HG03521 (cell line): ENCODE measurements at regions not wholly inside any gene's neighbourhood (a gene's known extent, or its start where the extent isn't known, plus 50 kb on each side); places are given as distances from the start of the nearest gene placed in this dataset.
A peak's percentile ranks its signal among the peaks of the same experiment; 100 is the strongest.
"Not testable (repeated sequence)": the region's sequence is repeated elsewhere in the genome, so short reads cannot be mapped to it uniquely, and the experiment has no call there.

Experiments used
- ATAC-seq: cut with Tn5 transposase; IDR thresholded peaks from one replicate; pipeline ENCODE4 v1.9.1; 2021; ENCODE audit warnings: mild to moderate bottlenecking, moderate library complexity; ENCODE audit not compliant: unreplicated experiment

DNA sequence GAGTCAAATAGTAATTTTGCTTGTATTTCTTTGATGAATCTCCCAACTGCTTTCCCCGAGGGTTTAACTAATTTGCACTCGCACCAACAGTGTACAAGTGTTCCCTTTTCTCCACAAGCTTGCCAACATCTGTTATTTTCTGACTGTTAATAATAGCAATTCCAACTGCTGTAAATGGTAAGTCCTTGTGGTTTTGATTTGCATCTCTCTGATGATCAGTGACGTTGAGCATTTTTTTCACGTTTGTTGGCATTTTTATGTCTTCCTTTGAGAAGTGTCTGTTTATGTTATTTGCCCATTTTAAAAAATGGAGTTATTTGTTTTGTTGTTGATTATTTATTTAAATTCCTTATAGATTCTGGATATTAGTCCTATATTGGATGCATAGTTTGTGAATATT is 399.8 kb upstream of the MAN1A1 start:
- no peak for ATAC-seq

DNA sequence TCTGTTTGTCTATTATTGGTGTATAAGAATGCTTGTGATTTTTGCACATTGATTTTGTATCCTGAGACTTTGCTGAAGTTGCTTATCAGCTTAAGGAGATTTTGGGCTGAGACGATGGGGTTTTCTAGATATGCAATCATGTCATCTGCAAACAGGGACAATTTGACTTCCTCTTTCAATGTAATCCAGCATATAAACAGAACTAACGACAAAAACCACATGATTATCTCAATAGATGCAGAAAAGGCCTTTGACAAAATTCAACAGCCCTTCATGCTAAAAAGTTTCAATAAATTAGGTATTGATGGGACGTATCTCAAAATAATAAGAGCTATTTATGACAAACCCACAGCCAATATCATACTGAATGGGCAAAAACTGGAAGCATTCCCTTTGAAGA is 399.0 kb upstream of the MAN1A1 start:
- ATAC-seq: not testable (repeated sequence)

DNA sequence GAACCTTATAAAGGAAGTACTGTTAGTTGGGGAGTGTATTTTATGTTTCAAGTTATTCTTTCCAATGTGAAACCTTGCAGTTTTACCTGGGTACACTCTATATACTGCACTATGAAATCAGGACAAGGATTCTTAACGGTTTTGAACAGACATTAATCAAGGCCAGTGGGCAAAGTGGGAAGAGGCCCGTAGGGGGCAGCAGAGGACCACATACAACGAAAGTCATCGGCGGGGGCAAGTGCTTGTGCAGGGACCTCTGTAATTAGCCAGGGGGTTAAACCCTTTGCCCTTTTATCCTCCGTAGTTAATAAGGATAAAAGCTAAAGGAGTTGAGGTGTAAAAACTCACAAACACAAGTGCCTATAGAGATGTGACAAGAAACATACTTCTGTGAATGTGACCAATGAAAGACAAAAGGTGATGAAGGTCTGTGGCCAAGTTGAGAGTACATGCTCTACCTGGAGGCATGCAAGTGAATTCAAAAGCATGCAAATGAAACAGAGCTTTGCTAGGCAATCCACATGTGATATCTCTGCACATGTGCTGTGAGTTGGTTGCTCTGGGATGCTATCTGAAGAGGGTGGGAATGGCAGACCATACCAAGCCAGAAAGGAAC is 392.7 kb upstream of the MAN1A1 start:
- peak; percentile 91 for ATAC-seq

DNA sequence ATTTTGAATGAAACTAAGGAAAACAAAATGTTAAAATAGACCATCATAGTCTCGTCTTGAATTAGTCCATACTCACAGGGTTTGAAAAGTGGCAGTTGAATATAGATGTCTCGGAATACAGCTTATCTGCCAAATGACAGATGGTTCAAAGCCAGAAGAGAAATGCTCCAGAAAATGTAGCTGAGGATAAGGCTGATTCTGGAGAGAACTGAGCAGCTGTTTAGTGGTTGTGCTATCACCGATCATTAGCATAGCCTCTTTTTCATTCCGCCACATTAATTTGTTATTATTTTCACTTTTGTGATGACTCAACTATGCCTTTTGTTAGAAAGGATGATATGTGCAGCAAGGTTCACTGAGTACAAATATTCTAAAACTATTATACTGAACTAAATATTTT is 390.2 kb upstream of the MAN1A1 start:
- ATAC-seq: no peak

DNA sequence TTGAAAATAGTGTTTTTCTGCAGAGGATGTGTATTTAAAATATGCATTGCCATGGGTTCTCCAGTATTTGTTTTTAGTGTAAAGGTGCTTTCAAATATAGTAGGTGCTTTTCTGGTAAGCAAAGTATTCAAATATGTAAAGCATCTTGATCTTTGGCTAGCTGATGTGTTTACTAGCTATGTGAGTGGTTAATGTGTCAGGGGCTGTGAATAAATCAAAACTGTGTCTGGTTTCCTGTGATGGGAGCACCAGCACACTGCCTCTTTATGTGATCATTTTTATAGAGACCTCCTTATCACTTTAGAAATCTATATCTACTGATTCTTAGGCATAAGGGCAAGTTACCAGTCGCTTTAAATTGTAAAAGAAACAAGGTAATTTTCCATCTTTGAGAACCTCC is 388.9 kb upstream of the MAN1A1 start:
- no peak for ATAC-seq

DNA sequence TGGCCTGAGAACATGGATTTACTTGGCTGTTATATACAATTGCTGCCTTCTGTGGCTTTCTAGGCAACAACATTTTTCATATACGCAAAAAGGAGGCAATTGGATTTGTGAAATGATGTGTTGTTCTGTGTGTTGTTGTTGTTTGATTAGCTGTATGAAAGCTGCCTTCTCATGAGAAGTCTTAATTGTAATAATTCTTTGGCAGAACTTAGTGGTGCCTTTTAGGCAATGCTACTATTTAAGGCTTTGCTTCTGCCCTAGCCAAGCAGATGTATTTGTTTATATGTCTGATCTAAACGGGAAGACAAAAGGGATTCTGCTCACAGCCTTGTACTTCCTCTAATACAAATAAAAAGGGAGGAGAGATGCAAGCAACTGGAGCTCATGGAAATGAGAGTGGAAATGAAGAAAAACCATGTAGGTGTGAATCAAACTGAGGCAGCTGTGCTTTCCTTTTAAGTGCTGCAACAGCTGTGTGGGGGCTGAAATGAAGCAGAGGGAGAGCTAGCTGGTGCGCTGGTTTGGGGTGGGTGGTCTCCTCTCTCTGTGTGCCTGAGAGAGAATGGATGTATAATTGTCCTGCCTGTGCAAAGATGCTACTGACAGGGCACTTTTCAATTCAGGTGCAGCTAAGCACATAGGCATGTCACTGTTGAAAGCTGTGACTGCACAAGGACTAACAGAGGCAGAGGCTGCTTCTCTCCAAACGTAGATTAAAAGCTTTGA is 386.9 kb upstream of the MAN1A1 start:
- no peak for ATAC-seq

DNA sequence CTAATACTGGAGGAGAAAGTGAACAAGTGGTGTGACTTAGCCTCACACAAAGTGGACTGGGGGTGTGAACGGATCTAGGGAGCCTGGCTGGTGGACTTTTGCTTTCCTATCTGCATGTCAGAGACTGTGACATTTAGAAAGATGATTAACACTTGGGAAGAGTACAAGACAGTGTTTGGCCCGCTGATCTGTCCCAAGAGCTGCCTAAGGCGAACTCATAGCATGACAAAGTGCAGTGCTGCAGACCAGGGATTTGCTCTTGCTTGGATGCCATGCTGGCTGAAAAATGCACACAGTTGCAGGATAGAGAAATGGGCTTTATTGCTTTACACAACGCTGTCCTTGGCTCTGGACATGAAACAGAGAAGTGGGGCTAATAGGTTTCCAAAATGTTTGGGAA is 386.0 kb upstream of the MAN1A1 start:
- no peak for ATAC-seq

DNA sequence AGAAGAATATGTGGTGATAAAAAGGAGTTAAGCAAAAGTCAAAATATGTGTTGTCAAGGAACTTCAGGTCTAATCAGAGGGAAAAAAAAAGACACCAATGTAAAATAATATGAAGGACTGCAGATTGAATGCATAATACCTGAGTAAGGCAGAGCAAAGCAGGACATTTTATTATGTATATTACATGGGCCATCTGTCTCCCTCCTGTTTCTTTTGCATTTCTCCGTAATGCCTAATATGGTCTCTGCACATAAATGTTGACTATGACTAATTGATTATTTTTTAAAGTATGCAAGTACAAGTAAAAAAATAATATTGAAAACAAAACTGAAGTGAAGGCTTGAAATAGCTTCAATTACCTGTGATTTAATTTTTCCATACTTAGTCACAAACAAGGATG is 384.7 kb upstream of the MAN1A1 start:
- no peak for ATAC-seq

DNA sequence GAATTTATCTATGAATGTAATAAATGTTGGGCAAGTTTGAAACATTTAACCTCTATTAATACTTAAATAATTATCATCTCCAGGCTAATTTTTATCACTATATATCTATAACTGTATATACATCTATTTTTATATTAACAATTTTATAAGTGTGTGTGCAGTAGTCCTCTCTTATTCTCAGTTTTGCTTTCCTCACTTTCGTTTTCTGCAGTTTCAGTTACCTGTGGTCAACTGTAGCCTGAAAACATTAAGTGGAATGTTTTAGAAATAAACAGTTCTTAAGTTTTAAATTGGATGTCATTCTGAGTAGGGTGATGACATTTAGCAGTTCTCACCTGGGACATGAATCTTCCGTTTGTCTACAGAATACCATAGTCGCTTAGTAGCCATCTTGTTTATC is 379.4 kb upstream of the MAN1A1 start:
- peak; percentile 67 for ATAC-seq

DNA sequence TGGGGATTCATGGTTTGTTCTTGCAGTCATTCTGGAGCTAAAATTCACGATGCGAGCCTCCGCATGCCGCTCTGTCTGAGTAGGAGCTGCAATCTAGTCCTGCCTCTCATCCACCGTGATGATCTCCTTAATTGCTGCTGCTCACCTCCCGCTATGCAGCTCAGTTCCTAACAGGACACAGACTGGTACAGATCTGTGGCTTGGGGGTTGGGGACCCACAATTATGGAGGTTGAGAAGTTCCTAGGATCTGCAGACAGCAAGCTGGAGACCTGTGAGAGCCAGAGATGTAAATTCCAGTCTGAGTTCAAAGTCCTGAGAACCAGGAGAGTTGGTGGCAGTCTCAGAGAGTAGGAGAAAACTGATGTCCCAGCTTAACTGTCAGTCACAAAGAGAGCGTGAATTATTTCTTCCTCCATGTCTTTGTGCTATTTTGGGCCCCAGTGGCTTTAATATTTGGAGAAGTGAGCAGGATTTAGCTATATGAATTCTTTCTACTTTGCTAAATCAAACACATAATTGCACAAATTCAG is 378.7 kb upstream of the MAN1A1 start:
- ATAC-seq: no peak

DNA sequence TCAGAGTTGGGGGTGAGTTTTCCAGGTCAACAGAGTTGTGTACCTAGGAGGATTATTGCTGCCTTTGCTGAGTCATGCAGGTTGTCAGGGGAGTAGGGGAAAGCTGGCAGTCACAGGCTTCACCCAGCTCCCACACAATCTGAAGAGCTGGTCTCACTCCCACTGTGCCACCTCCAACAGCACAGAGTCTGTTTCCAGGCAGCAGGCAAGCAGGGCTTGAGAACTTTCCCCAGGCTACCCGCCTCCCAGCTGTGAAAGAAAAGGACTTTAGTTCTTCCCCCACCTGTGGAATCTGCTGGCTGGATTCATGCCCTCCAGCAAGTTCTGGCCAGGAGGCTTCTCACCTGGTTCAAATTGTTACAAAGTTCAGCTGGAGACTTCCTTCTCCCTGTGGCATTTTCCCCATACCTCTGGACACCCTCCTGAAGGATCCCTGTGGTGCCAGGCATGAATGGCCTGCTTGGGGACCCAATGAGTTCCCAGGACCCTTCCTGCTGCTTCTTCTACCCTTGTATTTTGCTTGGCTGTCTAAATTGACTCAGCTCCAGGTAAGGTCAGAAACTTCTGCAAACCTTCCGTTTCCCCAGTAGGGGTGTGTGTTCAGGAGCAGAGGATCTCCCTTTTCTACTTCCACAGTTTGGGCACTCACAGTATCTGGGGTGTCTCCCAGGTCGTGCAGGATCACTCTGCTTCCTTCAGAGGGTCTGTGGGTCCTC is 378.1 kb upstream of the MAN1A1 start:
- ATAC-seq: no peak

DNA sequence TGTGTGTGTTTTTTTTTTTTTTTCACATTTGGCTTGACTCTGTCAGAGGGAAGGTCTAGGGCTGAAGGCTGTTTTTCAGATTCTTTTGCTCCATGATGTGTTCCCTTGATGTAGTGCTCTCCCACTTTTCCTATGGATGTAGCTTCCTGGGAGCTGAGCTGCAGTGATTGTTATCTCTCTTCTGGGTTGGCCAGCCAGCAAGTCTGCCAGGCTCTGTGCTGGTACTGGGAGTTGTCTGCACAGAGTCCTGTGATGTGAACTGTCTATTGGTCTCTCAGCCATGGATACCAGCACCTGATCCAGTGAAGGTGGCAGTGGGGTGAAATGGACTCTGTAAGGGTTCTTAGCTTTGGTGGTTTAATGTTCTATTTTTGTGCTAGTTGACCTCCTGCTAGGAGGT is 377.4 kb upstream of the MAN1A1 start:
- not testable (repeated sequence) for ATAC-seq

DNA sequence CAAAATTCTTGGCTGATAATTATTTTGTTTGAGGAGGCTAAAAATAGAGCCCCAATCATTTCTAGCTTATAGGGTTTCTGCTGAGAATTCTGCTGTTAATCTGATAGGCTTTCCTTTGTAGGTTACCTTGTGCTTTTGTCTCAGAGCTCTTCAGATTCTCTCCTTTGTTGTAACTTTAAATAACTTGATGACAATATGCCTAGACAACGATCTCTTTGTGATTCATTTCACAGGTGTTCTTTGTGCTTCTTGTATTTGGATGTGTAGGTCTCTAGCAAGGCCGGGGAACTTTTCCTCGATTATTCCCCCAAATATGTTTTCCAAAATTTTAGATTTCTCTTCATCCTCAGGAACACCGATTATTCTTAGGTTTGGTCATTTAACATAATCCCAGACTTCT is 376.5 kb upstream of the MAN1A1 start:
- no peak for ATAC-seq

DNA sequence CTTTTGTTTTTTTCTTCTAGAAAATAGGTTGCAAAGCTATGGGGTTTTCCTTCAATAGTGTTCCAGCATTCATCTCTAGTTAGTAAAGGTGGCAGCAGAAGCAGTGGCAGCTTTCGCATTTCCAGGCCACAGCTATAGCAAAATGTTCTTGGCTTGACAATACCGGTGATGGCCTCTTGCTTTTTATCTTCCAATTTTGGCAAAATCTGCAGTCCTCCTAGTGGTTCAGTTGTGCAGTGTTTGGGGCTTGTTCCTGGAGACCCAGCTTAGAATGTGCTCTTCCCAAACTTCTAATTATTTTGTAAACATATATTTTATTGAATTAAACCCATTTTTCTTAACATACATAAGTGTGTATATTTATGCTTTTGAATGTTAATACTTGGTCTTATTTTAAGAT is 370.6 kb upstream of the MAN1A1 start:
- ATAC-seq: no peak

DNA sequence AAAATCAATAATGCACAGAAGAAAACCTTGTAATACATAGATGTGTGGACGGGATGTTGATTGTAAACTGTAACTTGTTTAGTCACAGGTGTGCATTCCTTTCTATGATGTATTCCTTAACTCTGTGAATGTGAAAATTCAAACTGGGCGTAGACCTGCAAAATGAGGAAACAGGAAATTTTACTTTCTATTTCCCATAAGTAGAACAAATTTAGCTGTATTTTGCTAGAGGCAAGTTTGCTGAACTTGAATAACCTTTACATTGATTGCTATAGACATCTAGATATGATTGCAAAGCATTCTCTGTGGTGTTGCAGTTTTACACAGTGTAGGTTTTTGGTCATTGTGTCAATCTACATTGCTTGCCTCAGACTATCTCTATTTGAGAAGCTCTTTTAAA is 368.4 kb upstream of the MAN1A1 start:
- no peak for ATAC-seq

DNA sequence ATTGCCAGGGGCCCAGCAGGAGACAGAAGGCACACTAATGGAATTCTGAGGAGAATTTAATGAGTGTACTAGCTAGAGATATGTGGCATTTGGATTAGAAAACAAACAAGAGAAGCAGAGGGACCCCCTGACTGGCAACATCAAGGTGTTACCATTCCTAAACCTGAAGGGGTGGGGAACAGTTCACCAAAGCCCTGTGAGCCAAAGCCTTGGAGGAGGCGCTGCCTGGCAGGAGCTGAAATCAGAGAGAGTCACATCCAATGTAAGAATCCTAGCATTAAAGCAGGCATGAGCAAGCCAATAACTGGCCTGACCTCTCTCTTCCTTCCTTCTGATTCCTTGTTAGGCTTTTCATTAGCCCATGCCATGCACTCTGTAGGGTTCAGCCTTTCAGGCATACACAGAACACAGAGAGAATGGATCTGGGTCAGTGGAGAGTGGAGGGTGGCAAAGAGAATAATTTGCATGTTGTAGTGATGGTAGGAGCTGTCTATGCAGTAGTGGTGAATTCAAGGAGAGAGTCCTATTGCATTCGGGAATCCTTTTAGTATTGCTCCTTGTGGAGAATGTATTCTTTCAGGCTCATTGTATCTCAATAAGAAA is 367.2 kb upstream of the MAN1A1 start:
- ATAC-seq: no peak

DNA sequence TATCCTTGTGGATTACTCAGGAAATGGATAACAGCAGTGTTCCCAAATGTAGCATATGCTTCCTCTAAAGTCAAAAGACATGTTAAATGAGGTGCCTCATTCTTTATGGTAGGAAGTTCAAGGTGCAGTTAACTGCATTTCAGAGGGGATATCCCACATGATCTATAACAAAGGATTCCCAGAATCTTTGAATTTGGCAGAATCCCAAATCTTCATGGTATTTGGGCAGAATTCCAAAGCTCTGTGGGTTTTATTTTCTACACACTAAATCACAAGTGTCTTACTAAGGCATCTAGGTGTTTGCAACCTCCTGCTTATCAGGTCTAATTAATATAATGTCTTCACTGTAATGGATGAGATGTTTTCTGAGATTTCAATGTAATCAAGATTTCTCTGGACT is 364.3 kb upstream of the MAN1A1 start:
- no peak for ATAC-seq

DNA sequence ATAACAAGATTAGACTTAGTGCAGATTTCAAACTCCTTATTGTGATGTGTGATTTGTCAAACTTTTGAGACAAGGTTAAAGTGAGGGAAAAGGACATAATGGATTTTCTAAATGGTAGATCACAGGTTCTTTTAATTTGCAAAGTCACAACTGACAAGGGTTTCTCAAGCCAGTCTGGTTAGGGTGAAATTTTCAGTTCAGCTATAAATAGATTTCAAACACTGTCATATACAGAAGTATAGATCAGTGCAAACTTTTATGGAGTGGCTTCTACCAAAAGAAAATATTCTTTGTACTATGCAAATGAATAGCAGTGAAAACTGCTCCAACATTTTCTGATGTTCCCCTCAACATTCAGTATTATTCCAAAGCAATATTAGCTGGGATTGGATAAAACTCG is 337.1 kb upstream of the MAN1A1 start:
- ATAC-seq: no peak

DNA sequence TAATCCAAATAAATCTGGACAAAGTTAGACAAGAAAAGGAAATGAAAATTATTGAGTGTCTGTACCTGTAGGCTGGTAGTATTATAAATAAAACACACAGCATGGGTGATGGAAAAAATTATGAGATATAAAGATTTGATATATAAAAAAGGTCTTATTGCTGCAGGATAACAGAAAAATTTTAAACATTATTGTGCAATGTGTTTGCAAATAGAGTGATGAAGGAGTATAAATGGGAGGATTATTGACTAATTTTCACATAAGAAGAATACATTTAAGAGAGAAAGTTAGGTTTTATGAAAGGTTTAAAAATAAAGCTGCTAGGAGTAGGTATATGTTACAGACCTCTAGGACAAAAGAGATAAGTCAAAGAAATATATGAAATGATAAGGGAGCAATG is 336.7 kb upstream of the MAN1A1 start:
- no peak for ATAC-seq

DNA sequence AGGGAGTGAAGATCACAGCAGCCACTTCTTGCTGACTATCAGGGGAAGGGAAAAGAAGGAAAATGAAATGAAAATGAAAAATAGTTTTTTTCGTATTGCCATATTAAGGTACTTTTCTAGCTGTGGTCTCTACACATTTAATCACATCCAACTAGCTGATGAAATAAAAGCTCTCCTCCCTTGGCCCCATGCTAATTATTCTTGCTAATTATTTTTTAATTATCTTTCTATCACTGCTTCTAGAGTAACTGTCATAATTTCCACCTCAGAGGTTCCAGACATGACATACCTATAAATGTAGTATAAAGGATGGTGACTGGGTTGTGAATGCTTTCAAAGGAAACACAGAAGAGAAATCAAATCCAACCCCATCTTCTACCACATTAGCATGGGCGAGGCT is 334.1 kb upstream of the MAN1A1 start:
- ATAC-seq: no peak

DNA sequence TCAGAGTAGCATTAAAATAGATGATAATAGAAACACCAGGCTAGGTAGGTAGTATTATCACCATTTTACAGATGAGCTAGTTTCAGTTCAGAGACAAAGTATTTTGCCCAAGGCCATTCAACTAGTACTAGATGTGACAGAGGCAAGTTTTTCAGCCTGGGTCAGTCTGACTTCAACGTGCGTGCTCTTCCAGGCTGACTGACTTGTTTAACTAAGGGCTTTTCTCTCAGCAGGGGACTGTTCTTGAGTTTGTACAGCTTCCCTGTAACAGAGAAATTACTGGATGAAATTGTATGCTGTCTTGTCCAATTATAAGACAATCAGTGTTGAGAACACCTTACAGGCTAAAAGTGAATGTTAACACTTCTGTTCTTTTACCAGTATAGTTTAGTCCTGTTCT is 333.5 kb upstream of the MAN1A1 start:
- ATAC-seq: no peak

DNA sequence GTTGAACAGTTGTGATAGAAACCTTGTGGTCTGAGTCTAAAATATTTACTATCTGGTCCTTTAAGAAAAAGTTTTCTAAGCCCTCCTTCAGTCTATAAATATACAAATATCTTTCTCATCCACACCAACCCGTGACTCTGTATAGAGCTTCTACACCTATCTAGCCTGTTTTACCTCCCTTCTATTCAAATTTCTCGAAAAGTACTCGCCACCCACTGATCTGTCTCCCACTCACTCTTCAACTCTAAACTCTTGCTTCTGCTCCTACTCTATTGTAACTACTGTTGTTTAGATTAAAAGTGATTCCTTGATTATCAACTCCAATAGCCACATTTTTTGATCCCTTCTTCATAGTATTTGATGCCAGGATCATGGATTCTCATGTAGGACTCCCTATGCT is 329.4 kb upstream of the MAN1A1 start:
- ATAC-seq: no peak
